Esophagus squamous epithelium (tissue), 5 donors: ENCODE measurements at regions not wholly inside any gene's neighbourhood (a gene's known extent, or its start where the extent isn't known, plus 50 kb on each side); places are given as distances from the start of the nearest gene placed in this dataset.

Experiments
- DNase-seq: peaks from one replicate; lab custom pipeline; 2025; lab: John Stamatoyannopoulos, UW
- H3K27ac ChIP-seq, 4 donors: fragments of 200-600 bp; sonication (generic); one replicate each; pipeline ENCODE4 v1.5.1; 2016 to 2019; ENCODE audit warnings: mild to moderate bottlenecking in 1 of 4
- H3K27me3 ChIP-seq, 4 donors: fragments of 200-600 bp; sonication (generic); 1 replicate in 3 of 4; 2 replicates in 1 of 4; pipeline versions ENCODE4 v1.5.1 to v1.6.0; 2017 to 2021; ENCODE audit warnings: antibody characterized with exemption in 1 of 4
- H3K36me3 ChIP-seq, 3 donors: fragments of 200-600 bp; sonication (generic); one replicate each; pipeline ENCODE4 v1.5.1; 2016 to 2019
- H3K4me1 ChIP-seq, 3 donors: fragments of 200-600 bp; sonication (generic); one replicate each; pipeline ENCODE4 v1.5.1; 2017 to 2019
- H3K4me3 ChIP-seq, 4 donors: fragments of 200-600 bp; sonication (generic); 1 replicate in 3 of 4; 2 replicates in 1 of 4; pipeline ENCODE4 v1.5.1; 2016 to 2019; ENCODE audit warnings: mild to moderate bottlenecking in 2 of 4, moderate library complexity in 1 of 4
- H3K9me3 ChIP-seq, 3 donors: fragments of 200-600 bp; sonication (generic); one replicate each; pipeline ENCODE4 v1.5.1; 2016 to 2019
- CTCF ChIP-seq, 6 experiments: fragments of 450-650 bp in 4 of 6; fragments of 200-600 bp in 2 of 6; sonication (generic) in 2 of 6; IDR thresholded peaks; one replicate each; pipeline ENCODE4 v1.5.1; 2016 to 2019; ENCODE audit warnings: antibody characterized with exemption in 6 of 6, mild to moderate bottlenecking in 4 of 6, moderate library complexity in 4 of 6
- POLR2A ChIP-seq, 4 donors: fragments of 450-650 bp; IDR thresholded peaks; one replicate each; pipeline ENCODE4 v1.6.1; 2017; ENCODE audit warnings: antibody characterized with exemption in 4 of 4, mild to moderate bottlenecking in 4 of 4, moderate library complexity in 3 of 4
- WGBS, 2 donors: methylation state at CpG; one replicate each; pipeline ENCODE4 v1.1.5; 2018; 5-methylcytosine and 5-hydroxymethylcytosine counted together
- intact Hi-C: fragments of 100-400 bp; cut with DNase I; formaldehyde crosslinking; loops from one replicate; pipeline ENCODE4 v1.15.0; 2022
- donor health status: DM: yes; HTN: yes; CAD: no.

- Histone ChIP-seq H3K27ac (no peak overlapping the region), H3K4me3 (no peak overlapping the region), H3K4me1 (no peaks in the 10 kb centered on the region), H3K36me3 (no peaks in the 10 kb centered on the region), H3K9me3 (peaks cover 0 to 1% (median 0%) of the 10 kb centered on the region in 3 donors), H3K27me3 (no peaks in the 10 kb centered on the region)
- TF ChIP-seq POLR2A (IDR thresholded peaks at IDR 0.05) (no peak), CTCF (IDR thresholded peaks at IDR 0.05) (no peak)
- 88 to 92% methylated on average over 7 of the region's 7 CpGs for WGBS, 2 donors
- DNase-seq: no peak
- intact Hi-C loops: no loop called here
Measured at GRCh38 chr7:134391223-134391622, 67.7 kb downstream of the AKR1B1 start.

GRCh38 chr7:134388336-134389019 is 70.4 kb downstream of the AKR1B1 start:
- intact Hi-C loops: no loop called here
- Histone ChIP-seq H3K36me3 (no peaks in the 10 kb centered on the region), H3K4me1 (no peaks in the 10 kb centered on the region), H3K9me3 (peaks cover 0 to 6% (median 0%) of the 10 kb centered on the region in 3 donors), H3K27me3 (no peaks in the 10 kb centered on the region), H3K27ac (no peak overlapping the region), H3K4me3 (no peak overlapping the region)
- TF ChIP-seq POLR2A (IDR thresholded peaks at IDR 0.05) (no peak), CTCF (IDR thresholded peaks at IDR 0.05) (no peak)
- 68 to 79% methylated on average over 6 of the region's 6 CpGs for WGBS, 2 donors
- DNase-seq: no peak

- WGBS, 2 donors: 79 to 86% methylated on average over 5 to 7 of the region's 7 CpGs
- H3K27ac ChIP-seq: no peak overlapping the region
- no peaks in the 10 kb centered on the region for H3K27me3 ChIP-seq
- peaks cover 0 to 6% (median 0%) of the 10 kb centered on the region in 3 donors for H3K4me1 ChIP-seq
- no peak overlapping the region for H3K4me3 ChIP-seq
- H3K36me3 ChIP-seq: no peaks in the 10 kb centered on the region
- intact Hi-C loops: no loop called here
- TF ChIP-seq POLR2A (IDR thresholded peaks at IDR 0.05) (no peak), CTCF (IDR thresholded peaks at IDR 0.05) (no peak)
- no peak for DNase-seq
- H3K9me3 ChIP-seq: no peaks in the 10 kb centered on the region
Measured at GRCh38 chr7:134378562-134378961, 61.8 kb upstream of the SLC35B4 start.

GRCh38 chr7:134376693-134377092 is 60.0 kb upstream of the SLC35B4 start:
- Histone ChIP-seq H3K27me3 (no peaks in the 10 kb centered on the region), H3K36me3 (no peaks in the 10 kb centered on the region), H3K4me1 (peaks cover 0 to 21% (median 5%) of the 10 kb centered on the region in 3 donors), H3K4me3 (no peak overlapping the region), H3K9me3 (no peaks in the 10 kb centered on the region), H3K27ac (no peak overlapping the region)
- DNase-seq: no peak
- no peak for TF ChIP-seq CTCF (IDR thresholded peaks at IDR 0.05)
- TF ChIP-seq POLR2A (IDR thresholded peaks at IDR 0.05): no peak
- intact Hi-C loops: no loop called here

GRCh38 chr7:134375206-134375605 is 58.5 kb upstream of the SLC35B4 start:
- Histone ChIP-seq H3K36me3 (no peaks in the 10 kb centered on the region), H3K27me3 (no peaks in the 10 kb centered on the region), H3K9me3 (no peaks in the 10 kb centered on the region), H3K27ac (no peak overlapping the region), H3K4me3 (no peak overlapping the region), H3K4me1 (peaks cover 0 to 28% (median 7%) of the 10 kb centered on the region in 3 donors)
- TF ChIP-seq POLR2A (IDR thresholded peaks at IDR 0.05): no peak
- no peak for TF ChIP-seq CTCF (IDR thresholded peaks at IDR 0.05)
- no peak for DNase-seq
- WGBS, 2 donors: 79% methylated on average over 5 of the region's 5 CpGs
- intact Hi-C loops: no loop called here
